DND-41 (cell line): ENCODE measurements at regions not wholly inside any gene's neighbourhood (a gene's known extent, or its start where the extent isn't known, plus 50 kb on each side); places are given as distances from the start of the nearest gene placed in this dataset.

Experiments used
- ATAC-seq: fragments of 200-7000 bp; cut with Tn5 transposase; 3 replicates; pipeline ENCODE4 v1.9.1; 2021; ENCODE audit warnings: low read depth; ENCODE audit not compliant: insufficient read depth
- DNase-seq: peaks from one replicate; pipeline ENCODE4 v3.0.0-alpha.2; 2020
- H2AFZ ChIP-seq: 2 replicates; pipeline ENCODE4 v1.6.0; 2012; ENCODE audit warnings: low read depth, low read length
- H3K27ac ChIP-seq: 2 replicates; pipeline ENCODE4 v1.5.1; 2012; ENCODE audit warnings: low read length, inconsistent platforms
- H3K27me3 ChIP-seq: fragments of 200-600 bp; sonication (generic); 2 replicates; pipeline ENCODE4 v1.6.0; 2012; ENCODE audit warnings: low read length, mild to moderate bottlenecking, inconsistent platforms; ENCODE audit not compliant: insufficient read depth, poor library complexity
- H3K36me3 ChIP-seq: 2 replicates; pipeline ENCODE4 v1.5.1; 2012; ENCODE audit warnings: low read length, inconsistent platforms; ENCODE audit not compliant: insufficient read depth
- H3K4me1 ChIP-seq: 2 replicates; pipeline ENCODE4 v1.5.1; 2012; ENCODE audit warnings: mild to moderate bottlenecking, low read length; ENCODE audit not compliant: insufficient read depth
- H3K4me2 ChIP-seq: 2 replicates; pipeline ENCODE4 v1.6.0; 2012; ENCODE audit warnings: mild to moderate bottlenecking, moderate library complexity, low read length, inconsistent platforms; ENCODE audit not compliant: insufficient read depth
- H3K4me3 ChIP-seq, 2 experiments: fragments of 200-600 bp in 1 of 2; shearing (Covaris generic) in 1 of 2; 2 replicates each; pipeline ENCODE4 v1.5.1; 2012 to 2016; ENCODE audit warnings: inconsistent platforms in 2 of 2, low read length in 2 of 2, mild to moderate bottlenecking in 2 of 2, low read depth in 1 of 2, moderate library complexity in 1 of 2
- H3K79me2 ChIP-seq: 2 replicates; pipeline ENCODE4 v1.6.0; 2012; ENCODE audit warnings: low read length, inconsistent platforms; ENCODE audit not compliant: insufficient read depth
- H3K9ac ChIP-seq: 2 replicates; pipeline ENCODE4 v1.6.0; 2012; ENCODE audit warnings: low read depth, mild to moderate bottlenecking, inconsistent platforms, low read length, moderate library complexity
- H3K9me3 ChIP-seq: 2 replicates; pipeline ENCODE4 v1.5.1; 2012; ENCODE audit warnings: low read length, moderate library complexity, mild to moderate bottlenecking, inconsistent platforms; ENCODE audit not compliant: insufficient read depth, severe bottlenecking
- H4K20me1 ChIP-seq: 2 replicates; pipeline ENCODE4 v1.6.0; 2012; ENCODE audit warnings: low read length; ENCODE audit not compliant: insufficient read depth
- EZH2 ChIP-seq: IDR thresholded peaks from 3 replicates; pipeline ENCODE4 v1.6.1; 2012; ENCODE audit warnings: borderline replicate concordance, low read depth, mild to moderate bottlenecking, moderate library complexity, low read length, inconsistent platforms; ENCODE audit not compliant: severe bottlenecking
- TF ChIP-seq, protein P1 (sequence below): IDR thresholded peaks from 2 replicates; pipeline ENCODE4 v1.5.1; 2012; ENCODE audit warnings: borderline replicate concordance, low read length, moderate library complexity, mild to moderate bottlenecking; ENCODE audit not compliant: poor library complexity, severe bottlenecking; ENCODE audit errors: extremely low read depth

DNA sequence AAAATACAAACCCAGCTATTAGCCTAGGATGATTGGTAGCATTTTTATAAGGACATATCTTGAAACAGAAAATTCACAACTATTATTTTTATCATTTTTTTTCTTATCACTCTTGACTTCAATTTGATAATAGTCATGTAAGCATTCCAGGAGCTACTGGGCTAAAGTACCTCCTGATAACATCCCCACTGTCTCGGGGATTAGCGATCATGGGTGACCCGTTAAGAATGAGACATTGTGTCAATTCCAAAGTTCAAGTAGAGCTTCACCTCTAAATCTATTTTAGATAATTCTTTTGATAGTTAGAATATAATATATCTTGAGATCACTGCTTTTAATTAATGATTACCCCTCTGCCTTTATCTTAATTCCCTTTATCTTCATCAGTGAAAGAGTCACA, 1204.5 kb upstream of the CHAC2 start:
- Histone ChIP-seq H3K4me1 (no peaks in the 10 kb centered on the region), H3K9ac (no peak overlapping the region), H3K9me3 (no peaks in the 10 kb centered on the region), H4K20me1 (no peaks in the 10 kb centered on the region), H3K4me2 (no peak overlapping the region), H3K4me3 (no peak overlapping the region), H2AFZ (no peak overlapping the region), H3K36me3 (no peaks in the 10 kb centered on the region), H3K27ac (no peak overlapping the region), H3K79me2 (no peaks in the 10 kb centered on the region), H3K27me3 (no peaks in the 10 kb centered on the region)
- ATAC-seq = no peak
- TF ChIP-seq EZH2 = no peak
- TF ChIP-seq, protein P1, sequence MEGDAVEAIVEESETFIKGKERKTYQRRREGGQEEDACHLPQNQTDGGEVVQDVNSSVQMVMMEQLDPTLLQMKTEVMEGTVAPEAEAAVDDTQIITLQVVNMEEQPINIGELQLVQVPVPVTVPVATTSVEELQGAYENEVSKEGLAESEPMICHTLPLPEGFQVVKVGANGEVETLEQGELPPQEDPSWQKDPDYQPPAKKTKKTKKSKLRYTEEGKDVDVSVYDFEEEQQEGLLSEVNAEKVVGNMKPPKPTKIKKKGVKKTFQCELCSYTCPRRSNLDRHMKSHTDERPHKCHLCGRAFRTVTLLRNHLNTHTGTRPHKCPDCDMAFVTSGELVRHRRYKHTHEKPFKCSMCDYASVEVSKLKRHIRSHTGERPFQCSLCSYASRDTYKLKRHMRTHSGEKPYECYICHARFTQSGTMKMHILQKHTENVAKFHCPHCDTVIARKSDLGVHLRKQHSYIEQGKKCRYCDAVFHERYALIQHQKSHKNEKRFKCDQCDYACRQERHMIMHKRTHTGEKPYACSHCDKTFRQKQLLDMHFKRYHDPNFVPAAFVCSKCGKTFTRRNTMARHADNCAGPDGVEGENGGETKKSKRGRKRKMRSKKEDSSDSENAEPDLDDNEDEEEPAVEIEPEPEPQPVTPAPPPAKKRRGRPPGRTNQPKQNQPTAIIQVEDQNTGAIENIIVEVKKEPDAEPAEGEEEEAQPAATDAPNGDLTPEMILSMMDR = no peak
- DNase-seq = no peak

DNA sequence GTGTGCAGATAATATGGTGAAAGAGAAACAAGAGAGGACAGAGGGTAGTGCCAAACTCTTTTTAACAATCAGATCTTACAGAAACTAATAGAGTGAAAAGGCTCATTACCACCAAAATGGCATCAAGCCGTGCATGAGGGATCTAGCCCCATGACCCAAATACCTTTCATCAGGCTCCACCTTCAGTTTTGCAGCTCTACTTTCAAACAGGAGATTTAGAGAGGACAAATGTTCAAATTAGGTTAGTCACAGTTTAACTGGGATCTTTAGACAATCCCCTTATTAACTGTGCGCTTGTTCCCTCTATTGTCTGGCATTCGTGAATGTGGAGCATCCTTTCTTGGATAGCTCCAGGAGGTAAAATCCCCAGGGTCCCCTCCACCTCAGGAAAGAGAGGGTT, 1209.3 kb upstream of the CHAC2 start:
- ATAC-seq = no peak
- TF ChIP-seq, protein P1 = no peak
- no peak for TF ChIP-seq EZH2

GRCh38 chr2:52542297-52542696, 1225.3 kb upstream of the CHAC2 start:
- ATAC-seq = no peak
- H3K9ac ChIP-seq = no peak overlapping the region

More for the DNA sequence above, 1209.3 kb upstream of the CHAC2 start:
- no peaks in the 10 kb centered on the region for H3K79me2 ChIP-seq
- no peak overlapping the region for H3K9ac ChIP-seq
- no peak overlapping the region for H3K27ac ChIP-seq
- no peaks in the 10 kb centered on the region for H3K27me3 ChIP-seq
- H4K20me1 ChIP-seq = no peaks in the 10 kb centered on the region
- no peak for DNase-seq
- no peaks in the 10 kb centered on the region for H3K9me3 ChIP-seq
- H3K4me3 ChIP-seq = no peak overlapping the region
- H3K36me3 ChIP-seq = no peaks in the 10 kb centered on the region
- no peak overlapping the region for H2AFZ ChIP-seq
- no peak overlapping the region for H3K4me2 ChIP-seq
- no peaks in the 10 kb centered on the region for H3K4me1 ChIP-seq

More at GRCh38 chr2:52542297-52542696, 1225.3 kb upstream of the CHAC2 start:
- DNase-seq = no peak
- H3K4me3 ChIP-seq = no peak overlapping the region
- H3K4me2 ChIP-seq = no peak overlapping the region
- H3K36me3 ChIP-seq = no peaks in the 10 kb centered on the region
- H2AFZ ChIP-seq = no peak overlapping the region
- TF ChIP-seq EZH2 = no peak
- TF ChIP-seq, protein P1 = no peak
- peaks cover 4% of the 10 kb centered on the region for H3K9me3 ChIP-seq
- H3K4me1 ChIP-seq = no peaks in the 10 kb centered on the region
- no peaks in the 10 kb centered on the region for H3K27me3 ChIP-seq
- H3K79me2 ChIP-seq = no peaks in the 10 kb centered on the region
- no peaks in the 10 kb centered on the region for H4K20me1 ChIP-seq
- no peak overlapping the region for H3K27ac ChIP-seq
